Brain microvascular endothelial cell (primary cell): ENCODE measurements at regions not wholly inside any gene's neighbourhood (a gene's known extent, or its start where the extent isn't known, plus 50 kb on each side); places are given as distances from the start of the nearest gene placed in this dataset.

ENCODE experiments used
- DNase-seq: peaks from one replicate; pipeline ENCODE4 v3.0.0-alpha.2; 2020
- H3K27ac ChIP-seq: fragments of 250-450 bp; sonication (Bioruptor Pico); 2 replicates; pipeline ENCODE4 v1.5.1; 2020; ENCODE audit warnings: mild to moderate bottlenecking, moderate library complexity
- H3K27me3 ChIP-seq: fragments of 250-450 bp; sonication (Bioruptor Pico); replicated peaks from 2 replicates; pipeline ENCODE4 v1.5.1; 2020; ENCODE audit warnings: mild to moderate bottlenecking
- H3K36me3 ChIP-seq: fragments of 250-450 bp; sonication (Bioruptor Pico); replicated peaks from 2 replicates; pipeline ENCODE4 v1.5.1; 2020; ENCODE audit warnings: mild to moderate bottlenecking
- H3K4me3 ChIP-seq: 2 replicates; pipeline ENCODE4 v1.5.1; 2011; ENCODE audit warnings: low read depth, mild to moderate bottlenecking, control low read depth, low read length, moderate library complexity
- in situ Hi-C: cut with HindIII; loops from 2 replicates; pipeline ENCODE4 v1.10.0; 2017; ENCODE audit warnings: low sequenced_read_pairs, low pct_ligation_motif_present
- TF ChIP-seq, protein P1 (sequence below): IDR thresholded peaks from 2 replicates; pipeline ENCODE4 v1.5.1; 2011; ENCODE audit warnings: low read depth, mild to moderate bottlenecking, moderate library complexity, low read length, control low read depth, inconsistent platforms; ENCODE audit errors: missing control alignments

- H3K27ac ChIP-seq = no peak overlapping the region
- H3K4me3 ChIP-seq = no peak overlapping the region
- TF ChIP-seq, protein P1, sequence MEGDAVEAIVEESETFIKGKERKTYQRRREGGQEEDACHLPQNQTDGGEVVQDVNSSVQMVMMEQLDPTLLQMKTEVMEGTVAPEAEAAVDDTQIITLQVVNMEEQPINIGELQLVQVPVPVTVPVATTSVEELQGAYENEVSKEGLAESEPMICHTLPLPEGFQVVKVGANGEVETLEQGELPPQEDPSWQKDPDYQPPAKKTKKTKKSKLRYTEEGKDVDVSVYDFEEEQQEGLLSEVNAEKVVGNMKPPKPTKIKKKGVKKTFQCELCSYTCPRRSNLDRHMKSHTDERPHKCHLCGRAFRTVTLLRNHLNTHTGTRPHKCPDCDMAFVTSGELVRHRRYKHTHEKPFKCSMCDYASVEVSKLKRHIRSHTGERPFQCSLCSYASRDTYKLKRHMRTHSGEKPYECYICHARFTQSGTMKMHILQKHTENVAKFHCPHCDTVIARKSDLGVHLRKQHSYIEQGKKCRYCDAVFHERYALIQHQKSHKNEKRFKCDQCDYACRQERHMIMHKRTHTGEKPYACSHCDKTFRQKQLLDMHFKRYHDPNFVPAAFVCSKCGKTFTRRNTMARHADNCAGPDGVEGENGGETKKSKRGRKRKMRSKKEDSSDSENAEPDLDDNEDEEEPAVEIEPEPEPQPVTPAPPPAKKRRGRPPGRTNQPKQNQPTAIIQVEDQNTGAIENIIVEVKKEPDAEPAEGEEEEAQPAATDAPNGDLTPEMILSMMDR = no peak
- no peaks in the 10 kb centered on the region for H3K27me3 ChIP-seq
- no peaks in the 10 kb centered on the region for H3K36me3 ChIP-seq
- DNase-seq = no peak
- in situ Hi-C loops = no loop called here
Measured at GRCh38 chr17:54544249-54544648, 356.4 kb upstream of the TOM1L1 start.

GRCh38 chr17:54559883-54560282 is 340.8 kb upstream of the TOM1L1 start:
- H3K27ac ChIP-seq = no peak overlapping the region
- H3K27me3 ChIP-seq = no peaks in the 10 kb centered on the region
- in situ Hi-C loops = no loop called here
- TF ChIP-seq, protein P1 = no peak
- no peak overlapping the region for H3K4me3 ChIP-seq
- no peaks in the 10 kb centered on the region for H3K36me3 ChIP-seq
- DNase-seq = no peak

- Histone ChIP-seq H3K27ac (no peak overlapping the region), H3K27me3 (no peaks in the 10 kb centered on the region), H3K4me3 (no peak overlapping the region), H3K36me3 (no peaks in the 10 kb centered on the region)
- no peak for DNase-seq
- in situ Hi-C loops = no loop called here
- TF ChIP-seq, protein P1 = no peak
Measured at GRCh38 chr17:54608634-54609155, 292.0 kb upstream of the TOM1L1 start.

DNA sequence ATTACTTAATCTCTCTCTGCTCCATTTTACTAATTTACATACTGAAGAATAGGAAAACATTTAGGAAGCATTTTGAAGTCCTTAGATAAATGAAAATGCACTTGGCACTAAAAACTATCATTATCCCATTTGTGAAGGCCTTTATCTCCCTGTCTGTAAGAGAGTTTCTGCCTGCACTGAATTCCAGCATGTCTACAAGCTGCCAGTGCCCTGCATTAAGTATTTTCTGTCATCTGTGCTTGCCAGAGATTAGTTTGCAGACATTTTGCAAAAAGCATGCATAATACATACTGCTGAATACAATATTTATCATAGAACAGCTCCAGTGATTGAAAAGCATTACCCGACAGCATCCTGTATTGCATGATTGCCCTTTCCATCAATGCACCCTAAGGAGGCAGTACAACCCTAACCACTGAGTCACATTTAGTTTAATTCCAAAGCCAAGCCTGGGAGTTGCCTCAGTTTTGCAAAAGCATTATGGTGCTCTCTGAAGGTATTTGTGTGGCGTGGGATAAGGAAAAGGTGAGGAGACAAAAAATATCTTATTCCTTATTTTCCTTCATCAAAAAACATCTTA is 280.2 kb upstream of the TOM1L1 start:
- Histone ChIP-seq H3K4me3 (no peak overlapping the region), H3K36me3 (no peaks in the 10 kb centered on the region), H3K27me3 (no peaks in the 10 kb centered on the region), H3K27ac (no peak overlapping the region)
- in situ Hi-C loops = no loop called here
- no peak for DNase-seq
- TF ChIP-seq, protein P1 = no peak

- no peaks in the 10 kb centered on the region for H3K36me3 ChIP-seq
- no peak overlapping the region for H3K27ac ChIP-seq
- no peaks in the 10 kb centered on the region for H3K27me3 ChIP-seq
- DNase-seq = no peak
- H3K4me3 ChIP-seq = no peak overlapping the region
- in situ Hi-C loops = no loop called here
- TF ChIP-seq, protein P1 = no peak
Measured at GRCh38 chr17:54623746-54624145, 276.9 kb upstream of the TOM1L1 start.
